ENCODE measurements at regions not wholly inside any gene's neighbourhood (a gene's known extent, or its start where the extent isn't known, plus 50 kb on each side); places are given as distances from the start of the nearest gene placed in this dataset.

DNA sequence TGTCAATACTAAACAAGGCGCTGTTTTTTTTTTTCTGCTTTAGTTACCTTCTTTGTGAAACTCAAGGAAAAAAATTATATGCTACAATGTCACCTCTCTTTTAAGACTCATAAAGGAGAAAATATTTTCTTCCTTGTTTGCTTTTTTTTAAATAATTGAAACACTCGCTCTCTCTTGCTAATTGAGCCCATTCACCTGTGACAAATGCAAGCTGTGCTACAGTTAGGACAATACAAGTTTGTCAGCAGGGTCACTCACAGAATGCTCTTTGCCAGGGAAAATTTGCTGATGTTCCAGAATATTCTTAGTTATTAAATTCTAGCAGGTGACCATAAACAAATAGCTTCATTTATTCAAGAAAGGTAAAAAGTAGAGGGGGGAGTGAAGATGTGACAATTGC, 375.9 kb upstream of the DPPA4 start (continued):
- TF ChIP-seq E2F4 (CRISPR knock-in tag; IDR thresholded peaks at IDR 0.05; ENCODE audit: borderline replicate concordance, low read depth): no peak

DNA sequence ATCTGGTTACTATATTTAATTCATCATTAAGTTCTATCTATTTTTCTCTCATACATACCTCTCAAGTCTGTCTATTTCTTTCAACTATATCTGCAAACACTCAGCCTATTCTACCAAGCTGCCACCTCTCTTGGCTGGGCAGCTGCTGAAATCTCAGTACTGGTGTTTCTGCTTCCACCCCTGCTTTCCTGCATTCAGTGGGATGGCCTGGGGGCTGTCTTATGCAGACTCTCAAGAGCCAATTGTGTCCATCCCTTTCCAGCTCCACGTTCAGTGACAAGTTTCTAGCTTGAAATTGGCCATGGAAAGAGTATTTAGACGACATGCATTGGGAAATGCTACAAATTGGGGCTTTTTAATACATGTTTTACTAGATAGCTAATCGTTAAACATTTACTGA, 378.4 kb upstream of the DPPA4 start:
- Mint-ChIP-seq H3K9me3 (peaks cover 8% of the 10 kb centered on the region), H3K27me3 (ENCODE audit: low read depth) (no peaks in the 10 kb centered on the region; the same call in 1 of the 2 replicates), H3K36me3 (peaks cover 8% of the 10 kb centered on the region), H3K4me1 (peaks cover 17% of the 10 kb centered on the region), H3K4me3 (no peak overlapping the region), H3K27ac (no peak overlapping the region)
- TF ChIP-seq ZSCAN18 (CRISPR knock-in tag; IDR thresholded peaks at IDR 0.05) (no peak), RELA (CRISPR knock-in tag; IDR thresholded peaks at IDR 0.05; ENCODE audit: borderline replicate concordance) (no peak), NFE2L1 (CRISPR knock-in tag; IDR thresholded peaks at IDR 0.05) (no peak), E2F5 (CRISPR knock-in tag; IDR thresholded peaks at IDR 0.05) (no peak), ETV6 (CRISPR knock-in tag; IDR thresholded peaks at IDR 0.05) (no peak), NR2C2 (CRISPR knock-in tag; IDR thresholded peaks at IDR 0.05) (no peak), PRDM15 (CRISPR knock-in tag; IDR thresholded peaks at IDR 0.05) (no peak), ZNF317 (CRISPR knock-in tag; IDR thresholded peaks at IDR 0.05; ENCODE audit: borderline replicate concordance, low read depth) (no peak), TEAD1 (CRISPR knock-in tag; IDR thresholded peaks at IDR 0.05) (no peak), MYBL2 (CRISPR knock-in tag; IDR thresholded peaks at IDR 0.05) (no peak), ZNF121 (CRISPR knock-in tag; IDR thresholded peaks at IDR 0.05) (no peak), GRHL2 (CRISPR knock-in tag; IDR thresholded peaks at IDR 0.05; ENCODE audit: insufficient replicate concordance, severe bottlenecking) (no peak), ZNF396 (CRISPR knock-in tag; IDR thresholded peaks at IDR 0.05; ENCODE audit: borderline replicate concordance) (no peak), SMAD3 (CRISPR knock-in tag; IDR thresholded peaks at IDR 0.05; ENCODE audit: borderline replicate concordance) (no peak), CREB1 (CRISPR knock-in tag; IDR thresholded peaks at IDR 0.05) (no peak), AR (CRISPR knock-in tag; IDR thresholded peaks at IDR 0.05) (no peak)
- no peak for ATAC-seq
- POLR2A ChIA-PET: no interaction called here
- CTCF ChIA-PET: interaction anchor here (1.2 kb wide), 1 partner anchor 184 kb away, joined by 3 read pairs; no protein-coding TSS in a partner anchor
- no peak for DNase-seq (ENCODE audit: low spot score)

All from WTC11 (cell line).